SKM-1 (cell line): ENCODE measurements at regions not wholly inside any gene's neighbourhood (a gene's known extent, or its start where the extent isn't known, plus 50 kb on each side); places are given as distances from the start of the nearest gene placed in this dataset.

Experiments used
- DNase-seq: peaks from one replicate; lab custom pipeline; 2025; ENCODE audit not compliant: unreplicated experiment; lab: John Stamatoyannopoulos, UW

DNA sequence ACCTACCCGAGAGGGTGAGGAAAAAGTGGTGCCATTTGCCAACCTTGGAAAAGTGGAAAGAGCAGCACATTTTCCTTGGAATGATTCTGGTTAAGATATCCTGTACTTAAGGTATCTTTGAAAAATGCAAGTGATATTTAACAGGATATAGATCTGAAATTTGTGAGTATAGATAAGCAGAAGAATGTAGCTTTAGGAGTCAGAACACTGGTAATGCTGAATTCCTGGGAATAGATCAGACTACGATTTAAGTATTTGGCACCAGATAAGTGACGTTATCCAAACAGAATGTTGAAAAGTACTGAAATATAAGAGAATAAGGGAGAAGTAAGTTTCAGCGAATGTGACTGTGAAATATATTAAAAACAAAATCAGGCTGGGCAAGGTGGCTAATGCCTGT, 210.1 kb downstream of the PCDH7 start:
- no peak for DNase-seq

GRCh38 chr4:30932581-30932980, 212.4 kb downstream of the PCDH7 start:
- no peak for DNase-seq

- DNase-seq = no peak
Observed at GRCh38 chr4:30939069-30939468, 218.9 kb downstream of the PCDH7 start.

DNA sequence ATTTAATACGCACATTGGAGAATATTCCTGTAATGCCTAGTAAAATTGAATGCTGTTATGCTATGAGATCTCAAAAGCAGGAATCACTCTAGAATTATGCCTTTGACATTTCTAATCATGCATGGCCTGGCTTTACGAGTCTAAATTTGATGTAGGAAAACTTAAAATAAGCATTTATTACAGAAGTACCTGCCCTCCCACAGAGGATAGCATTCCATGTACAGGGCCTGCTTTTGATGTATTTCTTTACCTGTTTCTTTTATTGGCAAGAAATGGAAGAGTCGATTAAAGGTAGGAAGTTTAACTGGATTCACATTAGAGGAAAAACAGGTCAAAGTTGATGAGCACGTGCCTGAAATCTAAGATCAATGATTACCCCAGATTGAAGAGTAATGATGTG, 219.5 kb downstream of the PCDH7 start:
- no peak for DNase-seq

- no peak for DNase-seq
Observed at GRCh38 chr4:30941641-30942040, 221.5 kb downstream of the PCDH7 start.

DNA sequence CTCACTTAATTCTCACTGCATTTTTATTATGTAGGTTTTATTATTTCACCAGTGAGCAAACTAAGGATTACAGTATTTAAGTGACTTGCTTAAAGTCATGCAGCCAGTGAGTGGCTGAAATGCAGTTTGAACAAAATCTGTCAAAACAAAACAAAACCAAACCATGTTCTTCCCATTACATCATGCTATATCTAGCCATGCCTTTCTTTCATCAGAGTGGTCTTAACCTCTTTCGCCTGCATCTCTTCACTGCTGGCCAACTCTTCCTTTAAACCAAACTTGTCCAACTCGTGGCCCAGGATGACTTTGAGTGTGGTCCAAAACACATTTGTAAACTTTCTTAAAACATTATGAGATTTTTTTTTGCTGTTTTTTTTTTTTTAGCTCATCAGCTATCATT, 223.2 kb downstream of the PCDH7 start:
- no peak for DNase-seq

DNA sequence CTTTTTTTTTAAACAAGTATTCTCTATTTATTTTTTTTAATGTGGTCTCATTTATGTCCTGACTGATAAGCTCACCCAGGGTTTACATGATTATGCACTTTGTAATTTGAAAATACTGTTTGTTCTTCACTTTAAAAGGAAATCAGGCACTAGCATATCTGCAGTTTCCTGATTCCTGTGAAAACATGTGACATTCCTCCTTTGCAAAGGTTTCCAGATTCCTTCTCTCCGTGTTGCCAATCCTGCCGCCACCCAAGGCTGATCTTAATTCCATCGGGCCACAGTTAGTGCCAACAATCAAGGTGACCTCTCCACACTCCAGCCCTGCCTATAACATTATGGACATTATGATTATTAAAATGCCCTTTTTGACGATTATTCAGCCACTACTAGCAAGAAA, 225.4 kb downstream of the PCDH7 start:
- DNase-seq = no peak

GRCh38 chr4:30946288-30946687, 226.1 kb downstream of the PCDH7 start:
- DNase-seq = no peak

GRCh38 chr4:30948653-30949052, 228.5 kb downstream of the PCDH7 start:
- DNase-seq = no peak

DNA sequence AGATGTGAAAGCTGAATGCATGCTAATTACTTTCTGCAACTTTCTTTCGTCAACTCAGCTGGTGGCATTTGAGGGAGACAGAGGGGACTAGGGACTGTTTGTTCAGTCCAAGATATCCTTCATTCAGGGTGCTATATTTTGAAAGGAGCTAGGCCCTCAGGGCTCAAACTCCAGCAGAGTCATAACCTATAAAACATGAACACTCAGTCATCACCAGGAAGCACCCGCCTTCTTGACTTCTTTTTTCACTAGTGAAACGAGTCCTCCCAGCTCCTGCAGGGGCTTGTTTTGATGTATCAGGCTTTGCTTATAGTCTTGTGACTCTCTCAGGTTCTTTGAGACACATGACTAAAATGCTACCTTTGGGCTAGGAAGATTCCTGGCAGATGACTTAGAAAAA, 230.6 kb downstream of the PCDH7 start:
- DNase-seq = no peak

DNA sequence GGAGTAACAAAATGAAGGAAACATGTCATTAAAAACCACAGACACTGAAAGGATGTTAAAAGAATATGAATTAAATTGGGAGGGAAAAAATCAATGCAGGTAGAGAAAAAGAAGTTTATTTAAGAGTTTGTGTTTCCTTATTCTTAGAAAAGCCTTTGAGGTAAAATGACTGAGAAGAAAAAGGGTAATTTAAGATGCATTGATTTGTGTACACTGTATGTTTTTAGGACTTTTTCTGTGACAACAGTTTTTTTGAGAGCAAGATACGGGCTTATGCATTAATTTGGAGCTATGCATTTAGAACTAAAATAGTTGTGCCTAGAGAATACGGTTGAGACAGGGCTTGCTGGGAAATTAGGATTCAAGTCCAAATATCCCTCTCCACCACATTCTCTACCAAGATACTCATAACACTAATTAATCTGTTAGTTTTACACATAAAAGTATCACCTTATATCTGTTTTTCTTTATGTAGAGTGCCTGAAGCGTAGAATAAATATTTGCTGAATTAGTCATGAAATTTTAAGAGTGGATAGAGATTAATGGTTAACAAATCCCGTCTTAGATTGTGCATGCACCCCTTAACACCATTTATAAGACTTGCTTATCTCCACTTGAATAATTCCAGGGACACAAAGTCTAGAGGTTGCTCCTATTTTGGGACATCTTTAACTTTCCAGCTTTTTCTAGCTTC, 232.5 kb downstream of the PCDH7 start:
- DNase-seq = no peak

GRCh38 chr4:30953799-30954198, 233.6 kb downstream of the PCDH7 start:
- no peak for DNase-seq

DNA sequence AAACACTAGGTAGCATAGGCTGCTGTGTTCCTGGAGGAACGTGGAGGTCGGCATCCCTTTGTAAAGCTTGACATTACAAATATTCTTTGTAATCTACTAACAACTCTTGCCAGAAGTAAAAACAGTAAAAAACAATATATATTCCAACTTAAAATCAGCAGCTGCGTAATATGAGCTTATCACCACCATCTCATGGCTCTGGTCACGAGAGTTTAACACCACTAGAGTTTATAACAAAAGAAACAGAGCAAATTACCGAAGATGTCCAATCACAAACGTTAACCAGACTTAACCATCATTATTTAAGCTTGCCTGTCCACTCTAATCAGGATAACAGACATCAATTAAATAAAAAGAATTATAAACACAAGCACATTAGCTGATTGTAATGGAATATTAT, 236.7 kb downstream of the PCDH7 start:
- DNase-seq = no peak

GRCh38 chr4:30957706-30958105, 237.5 kb downstream of the PCDH7 start:
- DNase-seq = no peak

- no peak for DNase-seq
Observed at GRCh38 chr4:30959781-30960485, 239.8 kb downstream of the PCDH7 start.

DNA sequence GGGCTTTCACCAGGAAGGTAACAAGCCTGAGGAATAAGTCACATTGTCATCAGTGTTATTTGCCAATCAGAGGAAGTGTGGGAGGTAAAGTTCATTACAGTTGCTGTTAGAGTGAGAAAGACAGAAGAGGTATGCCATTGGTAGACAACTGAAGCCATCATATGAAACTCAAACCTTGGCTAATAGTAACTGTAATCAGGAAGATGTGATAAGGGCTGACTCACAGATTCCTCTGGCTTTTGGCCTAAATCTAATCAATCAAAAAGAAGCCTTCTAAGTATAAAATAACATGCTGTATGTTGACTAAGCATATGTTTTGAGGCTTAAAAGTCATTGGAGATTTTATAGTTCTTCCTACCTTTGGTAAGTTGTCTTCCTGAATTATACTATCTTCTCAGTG, 242.8 kb downstream of the PCDH7 start:
- DNase-seq = no peak

- no peak for DNase-seq
Observed at GRCh38 chr4:30968926-30969325, 248.8 kb downstream of the PCDH7 start.

DNA sequence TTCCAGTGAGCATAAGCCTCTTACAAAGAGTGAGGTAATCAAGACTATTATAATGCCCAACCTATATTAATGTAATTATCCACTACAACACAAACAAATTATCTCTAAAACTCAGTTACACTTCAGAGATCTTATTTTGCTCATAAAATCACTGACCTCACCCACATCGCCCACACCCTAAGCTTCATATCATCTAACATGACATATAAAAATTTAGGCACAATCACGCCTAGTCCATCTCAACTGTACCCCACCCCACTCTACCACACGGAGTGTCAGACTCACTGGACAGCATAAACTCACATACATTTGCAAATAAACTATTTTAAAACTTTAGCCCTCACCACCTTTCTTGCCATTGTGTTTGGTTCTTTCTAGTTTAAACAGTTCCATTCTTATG, 252.4 kb downstream of the PCDH7 start:
- DNase-seq = no peak

GRCh38 chr4:30973993-30974392, 253.8 kb downstream of the PCDH7 start:
- DNase-seq = no peak

DNA sequence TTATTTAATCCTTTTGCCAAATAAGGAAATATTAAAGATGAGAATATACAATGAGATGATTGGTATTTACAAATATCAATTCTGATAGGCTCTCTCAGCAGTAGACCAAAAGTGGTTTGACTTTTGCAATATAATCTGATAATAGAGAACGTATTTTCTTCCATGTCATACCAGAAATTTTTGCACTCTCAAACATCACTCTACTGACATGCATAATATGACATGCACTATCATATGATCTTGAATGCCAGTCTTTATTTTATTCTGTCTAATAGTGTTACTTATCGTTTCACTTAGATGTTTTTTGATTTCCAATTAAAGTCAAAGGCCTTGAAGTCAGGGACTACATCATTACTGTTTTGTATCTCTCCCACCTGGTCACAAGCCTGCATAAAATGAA, 259.2 kb downstream of the PCDH7 start:
- no peak for DNase-seq

DNA sequence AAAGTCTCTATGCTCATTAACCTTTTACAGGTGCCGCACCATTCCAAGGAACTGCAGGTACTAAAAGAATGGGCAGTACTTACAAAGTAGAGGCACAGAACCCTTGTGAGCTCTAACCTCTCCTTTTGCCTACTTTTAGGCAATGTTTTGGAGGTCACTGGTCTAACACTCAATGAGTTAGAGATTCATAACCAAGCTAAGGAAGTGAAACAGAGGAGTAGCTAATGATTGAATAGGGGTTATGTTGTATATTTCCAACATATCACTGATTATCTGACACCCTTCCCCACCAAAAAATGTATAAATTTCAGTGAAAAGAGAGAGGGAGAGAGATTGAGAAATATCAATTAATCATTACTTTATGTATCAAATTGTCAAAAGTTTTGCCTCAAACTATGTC, 269.3 kb downstream of the PCDH7 start:
- no peak for DNase-seq

GRCh38 chr4:30996841-30997240, 276.7 kb downstream of the PCDH7 start:
- no peak for DNase-seq

- DNase-seq = no peak
Observed at GRCh38 chr4:31005037-31005436, 284.9 kb downstream of the PCDH7 start.
